HG03558 (cell line): ENCODE measurements at regions not wholly inside any gene's neighbourhood (a gene's known extent, or its start where the extent isn't known, plus 50 kb on each side); places are given as distances from the start of the nearest gene placed in this dataset.
"Not testable (repeated sequence)": the region's sequence is repeated elsewhere in the genome, so short reads cannot be mapped to it uniquely, and the experiment has no call there.

Experiments used
- ATAC-seq: cut with Tn5 transposase; IDR thresholded peaks from one replicate; pipeline ENCODE4 v1.9.1; 2021; ENCODE audit warnings: moderate number of reproducible peaks; ENCODE audit not compliant: unreplicated experiment; ENCODE audit errors: extremely low read depth

DNA sequence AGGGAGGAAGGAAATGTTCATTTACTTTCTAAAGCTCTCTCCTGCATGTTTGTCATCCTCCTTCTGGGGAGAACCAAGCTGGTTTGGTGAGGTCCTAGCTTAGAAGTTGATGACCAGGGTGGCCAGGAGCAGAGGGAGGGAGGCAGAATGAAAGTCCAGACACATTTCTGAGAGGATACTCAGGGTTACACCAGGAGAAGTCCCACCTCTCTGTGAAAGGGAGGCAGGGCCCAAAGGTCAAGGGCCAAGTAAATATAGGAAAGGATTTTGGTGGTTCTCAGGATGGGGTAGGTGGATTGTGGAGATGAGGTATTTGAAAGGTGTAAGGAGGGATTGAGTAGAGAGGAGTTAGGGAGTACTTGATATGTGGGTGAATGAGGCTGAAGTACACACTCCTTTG, 58.0 kb upstream of the FBXO11 start:
- no peak for ATAC-seq

DNA sequence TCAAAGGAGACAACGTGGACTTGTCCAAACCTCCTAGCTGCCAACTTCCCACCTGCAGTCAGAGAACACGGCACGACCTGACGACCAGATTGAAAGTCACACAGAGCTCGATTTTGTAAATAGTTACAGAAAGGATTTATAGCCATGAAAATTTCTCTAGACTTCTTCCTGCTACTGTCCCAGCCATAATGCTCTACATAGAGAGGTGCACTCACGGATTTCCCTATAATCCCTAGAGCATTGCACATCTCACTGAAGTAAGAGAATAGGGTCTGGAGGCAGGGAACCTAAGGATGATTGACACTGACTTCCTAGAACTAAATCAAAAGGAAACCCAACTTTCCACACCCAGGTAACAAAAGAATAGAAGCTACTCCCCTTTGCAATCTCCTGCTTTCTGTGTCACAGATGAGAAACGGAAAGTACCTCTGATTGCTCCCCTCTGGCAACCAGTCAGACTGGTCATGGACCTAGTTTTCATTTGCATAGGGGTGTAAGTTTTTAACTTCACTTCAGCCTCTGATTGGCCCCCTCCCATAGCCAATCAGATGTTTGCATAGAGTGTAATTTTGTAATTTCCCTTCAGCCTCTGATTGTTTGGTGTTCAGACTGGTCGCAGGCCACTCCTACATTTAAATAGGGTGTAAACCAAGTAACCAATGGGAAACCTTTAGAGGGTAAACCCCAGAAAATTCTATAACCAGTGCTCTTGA, 58.6 kb upstream of the FBXO11 start:
- no peak for ATAC-seq

GRCh38 chr2:47976728-47977127, 70.4 kb upstream of the FBXO11 start:
- ATAC-seq, result not testable (repeated sequence)

DNA sequence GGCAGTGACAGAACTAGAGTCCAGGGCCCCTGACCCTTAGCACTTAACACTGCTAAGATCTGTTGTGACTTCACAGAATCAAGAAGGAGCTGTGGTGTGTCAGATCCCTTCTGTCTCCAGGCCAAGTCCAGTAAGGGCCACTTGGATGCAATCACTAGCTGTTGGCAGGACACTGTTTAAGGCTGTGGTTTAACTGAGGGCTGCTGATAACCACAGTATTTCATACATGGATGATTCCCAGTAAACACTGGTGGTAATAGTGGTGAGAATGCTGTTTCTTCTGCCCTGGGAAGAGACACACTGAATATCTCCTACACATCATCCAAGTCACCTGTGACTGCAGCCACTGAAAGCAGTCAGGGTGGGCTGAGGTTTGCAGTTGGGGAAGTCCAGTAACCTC, 77.7 kb upstream of the FBXO11 start:
- ATAC-seq, result no peak

- no peak for ATAC-seq
Measured at GRCh38 chr2:47990503-47990902, 84.2 kb upstream of the FBXO11 start.

DNA sequence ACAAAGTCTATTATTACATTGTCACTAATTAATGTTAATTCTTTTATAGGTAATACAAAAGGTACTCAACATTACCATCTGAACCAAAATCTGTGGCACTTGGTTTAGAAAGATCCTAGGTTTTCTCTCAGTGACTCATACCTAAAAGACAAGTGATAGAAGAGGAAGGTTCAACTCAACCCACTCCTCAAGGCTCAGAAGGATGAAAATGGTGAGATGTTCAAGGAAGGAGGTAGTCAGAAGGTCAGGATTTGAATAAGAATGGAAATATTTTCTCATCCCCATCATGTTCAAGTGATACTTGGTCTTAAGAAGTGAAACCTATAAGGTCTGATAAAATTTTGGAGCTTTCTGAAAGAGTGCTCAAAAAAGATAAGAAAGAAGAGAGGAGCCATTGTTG, 86.4 kb upstream of the FBXO11 start:
- ATAC-seq, result no peak

GRCh38 chr2:47996808-47997207, 90.5 kb upstream of the FBXO11 start:
- ATAC-seq, result no peak

GRCh38 chr2:47999512-47999911, 93.2 kb upstream of the FBXO11 start:
- no peak for ATAC-seq

GRCh38 chr2:48001498-48001897, 95.2 kb upstream of the FBXO11 start:
- ATAC-seq, result no peak

GRCh38 chr2:48006094-48006493, 99.8 kb upstream of the FBXO11 start:
- no peak for ATAC-seq

DNA sequence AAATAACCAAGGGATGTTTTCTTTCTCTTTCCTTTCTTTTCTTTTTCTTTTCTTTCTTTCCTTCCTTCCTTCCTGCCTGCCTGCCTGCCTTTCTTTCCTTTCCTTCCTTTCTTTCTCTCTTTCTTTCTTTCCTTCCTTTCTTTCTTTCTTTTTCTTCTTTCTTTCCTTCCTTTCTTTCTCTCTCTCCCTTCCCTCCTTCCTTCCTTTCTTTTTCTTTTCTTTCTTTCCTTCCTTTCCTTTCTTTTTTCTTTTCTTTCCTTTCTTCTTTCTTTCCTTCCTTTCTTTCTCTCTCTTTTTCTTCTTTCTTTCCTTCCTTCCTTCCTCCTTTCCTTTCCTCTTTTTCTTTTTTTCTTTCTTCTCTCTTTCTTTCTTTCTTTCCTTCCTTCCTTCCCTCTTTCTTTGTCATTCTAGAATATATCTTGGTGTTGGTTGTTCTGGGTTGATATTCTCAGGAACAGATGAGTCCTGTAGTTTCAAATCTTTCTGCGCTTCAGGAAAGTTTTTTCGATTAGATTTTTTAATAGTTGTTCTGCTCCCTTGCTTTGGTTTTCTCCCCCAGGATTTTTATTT, 101.5 kb upstream of the FBXO11 start:
- no peak for ATAC-seq

DNA sequence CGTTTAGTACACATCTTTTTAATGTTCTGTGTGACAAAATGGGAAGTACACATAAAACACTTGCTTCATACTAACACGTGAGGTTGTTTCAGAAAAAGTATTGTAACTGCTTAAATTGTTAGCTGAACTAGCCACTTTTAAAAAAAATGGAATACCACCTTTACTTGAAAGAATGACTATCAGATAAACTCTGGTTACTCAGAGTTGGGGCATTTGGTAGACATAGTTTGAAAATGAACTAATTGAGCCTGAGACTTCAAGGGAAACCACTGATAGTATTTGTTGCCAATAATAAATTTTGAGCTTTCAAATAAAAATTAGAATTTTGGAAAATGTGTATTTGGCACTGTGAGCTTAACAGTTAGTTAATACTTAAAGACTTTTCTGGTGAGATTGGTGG, 103.0 kb upstream of the FBXO11 start:
- ATAC-seq, result no peak

- no peak for ATAC-seq
Measured at GRCh38 chr2:48015421-48015820, 109.1 kb upstream of the FBXO11 start.

GRCh38 chr2:48016225-48017019, 110.1 kb upstream of the FBXO11 start:
- ATAC-seq, result no peak

GRCh38 chr2:48017136-48017535, 110.8 kb upstream of the FBXO11 start:
- no peak for ATAC-seq

GRCh38 chr2:48018480-48018879, 112.2 kb upstream of the FBXO11 start:
- ATAC-seq, result no peak

DNA sequence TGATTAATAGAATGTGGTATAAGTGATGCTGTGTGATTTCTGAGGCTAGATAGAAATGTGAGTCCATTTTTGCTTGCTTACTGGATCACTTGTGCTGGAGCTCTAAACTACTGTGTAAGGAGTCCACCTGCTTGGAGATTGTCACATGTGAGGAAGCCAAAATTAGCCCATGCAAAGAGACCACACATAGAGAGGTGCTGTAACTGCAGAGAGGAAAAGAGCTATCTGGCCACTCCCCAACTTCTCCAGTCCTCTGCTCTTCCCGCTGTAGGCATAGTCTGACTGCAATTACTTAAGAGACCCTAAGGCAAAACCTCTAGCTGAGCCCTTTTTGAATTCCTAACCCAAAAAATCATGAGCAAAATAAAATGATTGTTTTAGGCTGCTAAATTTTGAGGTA, 120.6 kb upstream of the FBXO11 start:
- ATAC-seq, result no peak

- no peak for ATAC-seq
Measured at GRCh38 chr2:48032765-48033164, 126.5 kb upstream of the FBXO11 start.

DNA sequence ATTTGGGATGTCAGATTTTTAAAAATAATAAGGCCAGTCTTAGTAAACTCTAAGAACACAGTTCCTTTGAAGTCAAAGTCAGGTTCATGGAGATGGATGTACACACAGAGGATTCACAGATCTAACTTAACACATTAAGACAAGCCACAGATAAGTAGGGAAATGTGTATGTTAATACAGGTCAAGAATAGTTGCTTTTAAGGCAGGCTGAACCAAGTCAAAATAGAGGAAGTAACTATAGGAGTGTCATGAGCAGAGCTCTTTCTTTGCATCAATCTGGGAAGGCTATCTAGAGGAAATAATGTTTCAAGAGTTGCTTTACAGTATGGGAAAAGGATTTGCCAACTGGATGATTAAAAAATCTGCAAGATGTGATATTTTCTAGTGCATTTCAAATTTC, 128.0 kb upstream of the FBXO11 start:
- no peak for ATAC-seq

DNA sequence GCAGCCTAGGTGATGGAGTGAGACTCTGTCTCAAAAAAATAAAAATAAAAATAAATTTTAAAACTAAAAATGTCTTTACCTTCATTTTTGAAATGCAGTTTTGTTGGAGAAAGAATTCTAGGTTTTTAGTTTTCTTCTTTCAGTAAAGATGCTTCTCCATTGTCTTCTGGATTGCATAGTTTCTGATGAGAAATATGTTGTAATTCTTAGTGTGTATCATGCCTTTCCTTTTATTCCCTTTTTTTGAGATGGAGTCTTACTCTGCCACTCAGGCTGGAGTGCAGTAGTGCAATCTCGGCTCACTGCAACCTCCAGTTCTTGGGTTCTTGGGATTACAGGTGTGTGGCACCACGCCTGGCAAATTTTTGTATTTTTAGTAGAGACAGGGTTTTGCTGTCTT, 130.0 kb upstream of the FBXO11 start:
- no peak for ATAC-seq

GRCh38 chr2:48039209-48039990, 133.1 kb upstream of the FBXO11 start:
- ATAC-seq, result no peak
